ENCODE measurements at regions not wholly inside any gene's neighbourhood (a gene's known extent, or its start where the extent isn't known, plus 50 kb on each side); places are given as distances from the start of the nearest gene placed in this dataset.

DNA sequence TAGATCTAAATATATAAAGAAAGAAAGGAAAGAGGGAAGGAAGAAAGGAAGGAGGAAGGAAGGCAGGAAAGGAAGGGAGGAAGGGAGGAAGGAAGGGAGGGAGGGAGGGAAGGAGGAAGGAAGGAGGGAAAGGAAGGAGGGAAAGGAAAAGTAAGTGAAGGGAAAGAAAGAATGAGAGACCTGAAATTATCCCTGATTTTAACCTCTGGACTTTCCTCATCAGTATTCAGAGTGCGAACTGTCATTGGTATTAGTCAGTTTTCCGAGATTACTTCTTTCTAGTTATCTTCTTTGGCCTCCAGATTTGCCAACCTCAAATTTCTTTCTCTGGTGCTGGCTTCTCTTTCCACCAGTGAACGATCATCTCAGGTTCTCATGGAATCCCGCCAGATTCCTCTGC is 215.5 kb upstream of the FN1 start:
- Mint-ChIP-seq H3K27me3 (ENCODE audit: low read depth, poor library complexity) (no peaks in the 10 kb centered on the region), H3K27ac (no peak overlapping the region), H3K4me1 (peaks cover 13% of the 10 kb centered on the region), H3K36me3 (ENCODE audit: low read depth) (no peaks in the 10 kb centered on the region), H3K9me3 (peaks cover 4% of the 10 kb centered on the region), H3K4me3 (no peak overlapping the region)
- no peak for DNase-seq
- TF ChIP-seq, protein P1, sequence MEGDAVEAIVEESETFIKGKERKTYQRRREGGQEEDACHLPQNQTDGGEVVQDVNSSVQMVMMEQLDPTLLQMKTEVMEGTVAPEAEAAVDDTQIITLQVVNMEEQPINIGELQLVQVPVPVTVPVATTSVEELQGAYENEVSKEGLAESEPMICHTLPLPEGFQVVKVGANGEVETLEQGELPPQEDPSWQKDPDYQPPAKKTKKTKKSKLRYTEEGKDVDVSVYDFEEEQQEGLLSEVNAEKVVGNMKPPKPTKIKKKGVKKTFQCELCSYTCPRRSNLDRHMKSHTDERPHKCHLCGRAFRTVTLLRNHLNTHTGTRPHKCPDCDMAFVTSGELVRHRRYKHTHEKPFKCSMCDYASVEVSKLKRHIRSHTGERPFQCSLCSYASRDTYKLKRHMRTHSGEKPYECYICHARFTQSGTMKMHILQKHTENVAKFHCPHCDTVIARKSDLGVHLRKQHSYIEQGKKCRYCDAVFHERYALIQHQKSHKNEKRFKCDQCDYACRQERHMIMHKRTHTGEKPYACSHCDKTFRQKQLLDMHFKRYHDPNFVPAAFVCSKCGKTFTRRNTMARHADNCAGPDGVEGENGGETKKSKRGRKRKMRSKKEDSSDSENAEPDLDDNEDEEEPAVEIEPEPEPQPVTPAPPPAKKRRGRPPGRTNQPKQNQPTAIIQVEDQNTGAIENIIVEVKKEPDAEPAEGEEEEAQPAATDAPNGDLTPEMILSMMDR (IDR thresholded peaks at IDR 0.05), result no peak

DNA sequence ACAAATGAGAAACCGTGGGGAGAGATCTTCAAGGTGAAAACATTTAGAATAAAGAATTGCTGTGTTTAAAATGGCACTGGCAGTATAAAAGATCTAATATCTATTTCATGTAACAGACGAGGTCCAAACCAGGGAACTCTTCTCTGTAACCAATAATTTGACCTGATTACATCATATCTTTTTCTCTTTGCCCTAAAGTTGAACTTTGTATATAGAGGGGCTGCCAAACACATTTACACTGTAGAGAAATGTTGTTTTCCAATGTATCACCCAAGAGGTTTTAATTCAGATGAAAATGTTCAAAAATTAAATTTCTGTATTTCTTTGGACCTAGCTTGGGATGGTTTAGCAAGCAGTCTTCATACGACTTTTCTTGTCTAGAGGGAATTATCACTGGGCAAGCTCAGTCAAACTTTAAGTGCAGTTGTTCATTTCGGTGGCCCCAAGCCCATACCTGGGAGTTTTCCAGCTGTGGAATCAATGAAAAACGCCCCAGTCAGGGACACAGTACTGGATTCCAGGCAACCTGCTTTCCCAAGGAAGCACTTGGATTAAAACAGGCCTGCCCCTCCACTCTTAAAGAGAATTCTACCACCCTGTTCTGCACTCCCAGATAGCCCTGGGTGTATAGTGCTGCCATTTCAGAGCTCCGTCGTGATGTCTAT is 208.5 kb upstream of the FN1 start:
- H3K36me3 Mint-ChIP-seq (ENCODE audit: low read depth), result no peaks in the 10 kb centered on the region

DNA sequence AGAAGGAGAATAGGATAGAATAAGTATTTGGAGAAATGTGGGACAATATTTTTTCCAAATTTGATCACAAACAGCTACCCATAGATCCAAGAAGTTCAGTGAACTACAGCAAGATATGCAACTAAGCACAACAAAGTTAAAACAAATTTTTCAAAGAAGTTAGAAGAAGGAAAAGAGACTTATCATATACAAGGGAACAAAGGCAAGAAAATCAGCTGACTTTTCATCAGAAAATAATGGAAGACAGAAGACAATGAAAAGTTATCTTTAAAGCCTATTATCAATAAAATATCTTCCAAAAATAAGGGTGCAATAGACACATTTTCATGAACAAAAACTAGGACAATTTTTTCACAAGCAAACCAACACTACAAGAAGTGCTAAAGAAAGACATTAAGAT is 202.8 kb upstream of the FN1 start:
- peaks cover 21% of the 10 kb centered on the region for H3K36me3 Mint-ChIP-seq (ENCODE audit: low read depth)
- DNase-seq, result no peak

More for the DNA sequence above, 208.5 kb upstream of the FN1 start:
- no peak for DNase-seq
- H3K27me3 Mint-ChIP-seq (ENCODE audit: low read depth, poor library complexity), result no peaks in the 10 kb centered on the region
- no peak overlapping the region for H3K4me3 Mint-ChIP-seq
- H3K4me1 Mint-ChIP-seq, result no peaks in the 10 kb centered on the region
- peaks cover 9% of the 10 kb centered on the region for H3K9me3 Mint-ChIP-seq
- H3K27ac Mint-ChIP-seq, result no peak overlapping the region
- TF ChIP-seq, protein P1 (IDR thresholded peaks at IDR 0.05), result no peak

DNA sequence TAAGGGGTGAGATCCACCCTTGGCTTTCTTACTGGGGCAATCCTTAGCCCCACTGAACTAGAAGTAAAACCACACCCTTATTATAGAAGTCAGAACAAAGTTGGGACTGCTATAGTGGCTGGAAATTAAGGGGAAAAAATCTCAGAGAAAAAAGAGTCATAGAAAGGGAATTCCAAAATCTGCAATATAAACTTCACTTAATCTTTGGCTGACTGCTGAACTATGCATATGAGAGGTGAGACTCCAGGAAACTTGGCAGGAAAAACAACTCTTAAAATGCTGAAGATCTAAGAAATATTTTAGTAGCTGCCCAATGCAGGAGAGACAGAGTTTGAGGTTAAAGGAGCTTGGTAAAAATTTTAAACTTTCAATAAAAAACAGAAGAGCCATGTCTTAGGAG is 201.8 kb upstream of the FN1 start:
- Mint-ChIP-seq H3K9me3 (peaks cover 61% of the 10 kb centered on the region), H3K4me3 (no peak overlapping the region), H3K27ac (no peak overlapping the region), H3K27me3 (ENCODE audit: low read depth, poor library complexity) (no peaks in the 10 kb centered on the region), H3K4me1 (peaks cover 4% of the 10 kb centered on the region), H3K36me3 (ENCODE audit: low read depth) (peaks cover 29% of the 10 kb centered on the region)
- DNase-seq, result no peak
- TF ChIP-seq, protein P1 (IDR thresholded peaks at IDR 0.05), result no peak

More for the DNA sequence above, 202.8 kb upstream of the FN1 start:
- Mint-ChIP-seq H3K27me3 (ENCODE audit: low read depth, poor library complexity) (no peaks in the 10 kb centered on the region), H3K27ac (no peak overlapping the region), H3K9me3 (peaks cover 50% of the 10 kb centered on the region), H3K4me1 (peaks cover 4% of the 10 kb centered on the region), H3K4me3 (no peak overlapping the region)
- TF ChIP-seq, protein P1 (IDR thresholded peaks at IDR 0.05), result no peak

DNA sequence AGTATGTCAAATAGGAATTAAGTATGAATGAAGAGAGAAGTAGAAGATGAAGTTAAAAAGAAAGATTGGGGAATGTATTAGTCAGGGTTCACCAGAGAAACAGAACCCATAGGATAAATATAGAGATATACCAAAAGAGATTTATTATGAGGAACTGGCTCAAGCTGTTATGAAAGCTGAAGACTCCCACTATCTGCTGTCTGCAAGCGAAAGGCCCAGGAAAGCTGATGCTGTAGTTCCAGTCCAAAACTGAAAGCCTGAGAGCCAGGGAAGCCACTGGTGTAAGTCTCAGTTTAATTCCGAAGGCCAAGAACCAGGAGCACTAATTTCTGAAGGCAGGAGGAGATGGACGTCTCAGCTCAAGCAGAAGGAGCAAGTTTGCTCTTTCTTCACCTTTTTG is 200.9 kb upstream of the FN1 start:
- TF ChIP-seq, protein P1 (IDR thresholded peaks at IDR 0.05), result no peak
- Mint-ChIP-seq H3K27ac (no peak overlapping the region), H3K4me1 (peaks cover 4% of the 10 kb centered on the region), H3K9me3 (peaks cover 69% of the 10 kb centered on the region), H3K27me3 (ENCODE audit: low read depth, poor library complexity) (no peaks in the 10 kb centered on the region), H3K4me3 (no peak overlapping the region), H3K36me3 (ENCODE audit: low read depth) (peaks cover 38% of the 10 kb centered on the region)
- no peak for DNase-seq

DNA sequence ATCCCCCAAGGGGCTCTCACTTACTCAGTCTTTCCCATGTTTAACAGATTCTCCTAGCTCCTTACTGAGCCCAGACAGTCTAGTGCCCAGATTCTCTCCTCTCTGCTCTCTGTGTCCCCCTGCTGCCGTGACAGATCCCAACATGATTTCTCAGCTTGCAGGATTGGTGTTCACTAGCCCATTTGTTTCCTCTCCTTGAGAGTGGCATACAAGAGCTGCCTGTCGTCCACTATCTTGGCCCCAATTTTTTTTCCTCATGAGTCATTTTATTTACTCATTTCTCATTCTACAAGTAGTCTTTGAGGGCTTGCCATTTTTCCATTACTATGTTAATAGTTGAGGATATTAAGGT is 199.9 kb upstream of the FN1 start:
- no peak overlapping the region for H3K27ac Mint-ChIP-seq
- H3K4me3 Mint-ChIP-seq, result no peak overlapping the region
- H3K36me3 Mint-ChIP-seq (ENCODE audit: low read depth), result peaks cover 47% of the 10 kb centered on the region
- TF ChIP-seq, protein P1 (IDR thresholded peaks at IDR 0.05), result no peak
- no peak for DNase-seq
- peaks cover 80% of the 10 kb centered on the region for H3K9me3 Mint-ChIP-seq
- peaks cover 4% of the 10 kb centered on the region for H3K4me1 Mint-ChIP-seq
- H3K27me3 Mint-ChIP-seq (ENCODE audit: low read depth, poor library complexity), result no peaks in the 10 kb centered on the region

Data from nephron progenitor cell (in vitro differentiated cells).